ENCODE measurements at regions not wholly inside any gene's neighbourhood (a gene's known extent, or its start where the extent isn't known, plus 50 kb on each side); places are given as distances from the start of the nearest gene placed in this dataset.
"Not testable (repeated sequence)": the region's sequence is repeated elsewhere in the genome, so short reads cannot be mapped to it uniquely, and the experiment has no call there.

GRCh38 chrX:10469-11458 lies 270.4 kb upstream of the PLCXD1 start:
- not testable (repeated sequence) for H3K27me3 Mint-ChIP-seq; H3K9me3 Mint-ChIP-seq; DNase-seq (ENCODE audit: extremely low spot score, unreplicated experiment); H3K4me3 Mint-ChIP-seq; H3K27ac Mint-ChIP-seq; H3K4me1 Mint-ChIP-seq (ENCODE audit: unreplicated experiment); H3K36me3 Mint-ChIP-seq

DNA sequence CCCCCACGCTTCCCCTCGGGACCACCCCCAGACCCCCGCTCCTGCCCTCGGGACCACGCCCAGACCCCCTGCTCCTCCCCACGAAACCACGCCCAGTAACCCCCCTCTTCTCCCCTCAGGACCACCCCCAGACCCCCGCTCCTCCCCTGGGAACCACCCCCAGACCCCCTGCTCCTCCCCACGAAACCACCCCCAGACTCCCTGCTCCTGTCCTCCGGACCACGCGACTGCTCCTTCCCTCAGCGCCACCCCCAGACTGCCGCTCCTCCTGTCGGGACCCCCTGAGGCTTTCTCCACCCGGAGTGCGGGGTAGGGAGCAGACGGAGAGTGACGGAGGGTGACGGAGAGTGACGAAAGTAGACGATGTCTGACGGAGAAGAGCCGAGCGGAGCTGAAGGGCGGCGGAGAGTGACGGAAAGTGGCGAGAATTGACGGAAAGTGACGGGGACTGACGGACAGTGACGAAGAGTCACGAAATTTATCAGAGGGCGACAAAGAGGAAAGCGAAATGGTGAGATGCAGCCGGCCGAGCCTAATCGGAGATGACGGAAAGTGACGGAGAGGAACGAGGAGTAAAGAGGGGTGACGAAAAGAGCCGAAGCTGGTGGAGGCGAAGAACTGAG lies 267.2 kb upstream of the PLCXD1 start:
- not testable (repeated sequence) for H3K27ac Mint-ChIP-seq; H3K4me1 Mint-ChIP-seq (ENCODE audit: unreplicated experiment); H3K4me3 Mint-ChIP-seq; H3K9me3 Mint-ChIP-seq; DNase-seq (ENCODE audit: extremely low spot score, unreplicated experiment); H3K27me3 Mint-ChIP-seq; H3K36me3 Mint-ChIP-seq

DNA sequence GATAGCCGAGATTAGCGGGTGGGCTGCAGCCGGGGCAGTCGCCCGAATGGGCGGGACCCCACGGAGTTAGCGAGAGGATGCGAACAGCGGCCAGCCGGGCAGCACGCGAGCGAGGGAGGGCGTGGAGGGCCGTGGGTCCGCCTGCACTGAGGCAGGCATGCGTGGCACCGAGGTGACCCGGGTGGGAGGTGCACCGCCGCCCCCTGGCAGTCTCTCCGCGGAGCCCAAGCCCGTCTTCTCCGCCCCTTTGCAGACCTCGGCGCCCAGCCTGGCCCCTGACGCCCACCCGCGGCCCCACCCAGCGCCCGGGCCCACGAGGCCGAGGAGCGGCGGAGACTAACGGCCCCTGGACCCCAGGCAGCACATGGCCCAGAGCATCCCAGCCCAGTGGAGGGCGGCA lies 266.7 kb upstream of the PLCXD1 start:
- H3K27ac Mint-ChIP-seq; H3K4me3 Mint-ChIP-seq; H3K36me3 Mint-ChIP-seq; H3K27me3 Mint-ChIP-seq; DNase-seq (ENCODE audit: extremely low spot score, unreplicated experiment); H3K4me1 Mint-ChIP-seq (ENCODE audit: unreplicated experiment); H3K9me3 Mint-ChIP-seq: not testable (repeated sequence)

DNA sequence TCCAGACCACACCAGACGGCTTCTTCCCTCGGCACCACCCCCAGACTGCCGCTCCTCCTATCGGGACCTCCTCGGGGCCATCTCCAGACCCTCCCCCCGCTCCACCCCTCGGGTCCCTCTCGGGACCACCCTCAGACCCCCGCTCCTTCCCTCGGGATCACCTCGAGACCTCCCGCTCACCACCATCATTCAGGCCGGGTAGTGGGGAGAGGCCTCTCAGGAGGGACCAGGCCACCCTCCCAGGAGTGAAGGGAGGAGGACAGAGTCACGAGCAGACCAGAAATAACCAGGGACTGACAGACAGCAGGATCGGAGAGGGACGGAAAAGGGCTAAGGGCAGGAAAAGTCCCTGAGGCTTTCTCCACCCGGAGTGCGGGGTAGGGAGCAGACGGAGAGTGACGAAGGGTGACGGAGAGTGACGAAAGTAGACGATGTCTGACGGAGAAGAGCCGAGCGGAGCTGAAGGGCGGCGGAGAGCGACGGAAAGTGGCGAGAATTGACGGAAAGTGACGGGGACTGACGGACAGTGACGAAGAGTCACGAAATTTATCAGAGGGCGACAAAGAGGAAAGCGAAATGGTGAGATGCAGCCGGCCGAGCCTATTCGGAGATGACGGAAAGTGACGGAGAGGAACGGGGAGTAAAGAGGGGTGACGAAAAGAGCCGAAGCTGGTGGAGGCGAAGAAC lies 262.3 kb upstream of the PLCXD1 start:
- not testable (repeated sequence) for H3K36me3 Mint-ChIP-seq
- peak; percentile 72 for DNase-seq (ENCODE audit: extremely low spot score, unreplicated experiment)

DNA sequence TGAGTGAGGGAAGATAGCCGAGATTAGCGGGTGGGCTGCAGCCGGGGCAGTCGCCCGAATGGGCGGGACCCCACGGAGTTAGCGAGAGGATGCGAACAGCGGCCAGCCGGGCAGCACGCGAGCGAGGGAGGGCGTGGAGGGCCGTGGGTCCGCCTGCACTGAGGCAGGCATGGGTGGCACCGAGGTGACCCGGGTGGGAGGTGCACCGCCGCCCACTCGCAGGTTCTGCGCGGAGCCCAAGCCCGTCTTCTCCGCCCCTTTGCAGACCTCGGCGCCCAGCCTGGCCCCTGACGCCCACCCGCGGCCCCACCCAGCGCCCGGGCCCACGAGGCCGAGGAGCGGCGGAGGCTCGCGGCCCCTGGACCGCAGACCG lies 261.7 kb upstream of the PLCXD1 start:
- H3K27ac Mint-ChIP-seq; H3K36me3 Mint-ChIP-seq; H3K27me3 Mint-ChIP-seq; H3K9me3 Mint-ChIP-seq; DNase-seq (ENCODE audit: extremely low spot score, unreplicated experiment); H3K4me1 Mint-ChIP-seq (ENCODE audit: unreplicated experiment); H3K4me3 Mint-ChIP-seq: not testable (repeated sequence)

More for the DNA sequence above, 262.3 kb upstream of the PLCXD1 start:
- H3K27ac Mint-ChIP-seq; H3K9me3 Mint-ChIP-seq; H3K4me3 Mint-ChIP-seq; H3K4me1 Mint-ChIP-seq (ENCODE audit: unreplicated experiment); H3K27me3 Mint-ChIP-seq: not testable (repeated sequence)

DNA sequence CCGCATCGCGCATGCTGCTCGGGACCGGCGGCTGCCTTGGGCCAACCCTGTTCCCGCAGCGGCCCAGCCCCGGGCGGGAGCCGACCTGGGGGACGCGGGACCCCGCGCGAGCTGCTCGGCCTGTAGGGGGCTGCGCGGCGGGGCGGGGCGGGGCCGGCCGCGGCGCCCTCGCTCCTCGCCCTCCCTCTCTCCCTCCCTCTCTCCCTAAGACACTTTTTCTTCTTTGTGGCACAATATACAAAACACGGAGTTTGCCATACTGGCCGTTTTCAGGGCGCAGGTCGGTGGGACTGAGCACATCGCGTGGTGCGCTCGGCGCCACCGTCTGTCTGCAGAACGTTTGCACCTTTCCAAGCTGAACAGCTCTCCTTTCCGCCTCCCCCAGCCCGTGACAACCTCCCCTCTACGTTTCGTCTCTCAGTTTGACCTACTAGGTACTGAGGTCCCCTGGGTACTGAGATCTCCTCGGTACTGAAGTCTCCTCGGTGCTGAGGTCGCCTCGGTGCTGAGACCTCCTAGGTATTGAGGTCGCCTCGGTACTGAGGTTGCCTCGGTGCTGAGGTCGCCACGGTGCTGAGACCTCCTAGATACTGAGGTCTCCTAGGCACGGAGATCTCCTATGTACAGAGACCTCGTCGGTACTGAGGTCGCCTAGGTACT lies 261.1 kb upstream of the PLCXD1 start:
- H3K27me3 Mint-ChIP-seq: no peaks in the 10 kb centered on the region
- H3K27ac Mint-ChIP-seq: peak overlapping the region; percentile 82
- TF ChIP-seq CTCF (conservative IDR thresholded peaks at IDR 0.05): peak; percentile 46
- peak overlapping the region; percentile 90 for H3K4me3 Mint-ChIP-seq
- no peaks in the 10 kb centered on the region for H3K36me3 Mint-ChIP-seq
- no peaks in the 10 kb centered on the region for H3K9me3 Mint-ChIP-seq
- DNase-seq (ENCODE audit: extremely low spot score, unreplicated experiment): no peak
- no peaks in the 10 kb centered on the region for H3K4me1 Mint-ChIP-seq (ENCODE audit: unreplicated experiment)

GRCh38 chrX:24139-24538 lies 257.0 kb upstream of the PLCXD1 start:
- H3K4me3 Mint-ChIP-seq; H3K27ac Mint-ChIP-seq; H3K4me1 Mint-ChIP-seq (ENCODE audit: unreplicated experiment); H3K9me3 Mint-ChIP-seq; DNase-seq (ENCODE audit: extremely low spot score, unreplicated experiment); H3K27me3 Mint-ChIP-seq; H3K36me3 Mint-ChIP-seq: not testable (repeated sequence)
